Breast epithelium (tissue), 4 donors: ENCODE measurements at regions not wholly inside any gene's neighbourhood (a gene's known extent, or its start where the extent isn't known, plus 50 kb on each side); places are given as distances from the start of the nearest gene placed in this dataset.

ENCODE experiments used
- DNase-seq, 2 donors: peaks; one replicate each; pipeline ENCODE4 v3.0.0-alpha.2; 2019; ENCODE audit warnings: low spot score in 2 of 2
- H3K27ac ChIP-seq, 2 donors: fragments of 200-600 bp; sonication (generic) in 1 of 2; one replicate each; pipeline ENCODE4 v1.5.1; 2016 to 2019; ENCODE audit warnings: mild to moderate bottlenecking in 1 of 2
- H3K27me3 ChIP-seq, 2 donors: fragments of 200-600 bp; sonication (generic) in 1 of 2; one replicate each; pipeline versions ENCODE4 v1.5.1 to v1.6.0; 2017 to 2019; ENCODE audit warnings: control low read depth in 1 of 2, mild to moderate bottlenecking in 1 of 2
- H3K36me3 ChIP-seq: fragments of 200-600 bp; one replicate; pipeline ENCODE4 v1.5.1; 2019
- H3K4me1 ChIP-seq, 2 donors: fragments of 200-600 bp; sonication (generic); one replicate each; pipeline ENCODE4 v1.5.1; 2016 to 2019; ENCODE audit warnings: control low read depth in 1 of 2
- H3K4me3 ChIP-seq, 3 donors: fragments of 200-600 bp; sonication (generic); 1 replicate in 2 of 3; 2 replicates in 1 of 3; pipeline ENCODE4 v1.5.1; 2016 to 2019; ENCODE audit warnings: mild to moderate bottlenecking in 3 of 3, moderate library complexity in 2 of 3
- H3K9me3 ChIP-seq, 2 donors: fragments of 200-600 bp; sonication (generic) in 1 of 2; one replicate each; pipeline ENCODE4 v1.5.1; 2016 to 2019; ENCODE audit warnings: control low read depth in 1 of 2
- POLR2A ChIP-seq: fragments of 450-650 bp; IDR thresholded peaks from one replicate; pipeline ENCODE4 v1.6.1; 2016; ENCODE audit warnings: antibody characterized with exemption, mild to moderate bottlenecking, moderate library complexity
- POLR2AphosphoS5 ChIP-seq, 3 donors: sonication (generic); formaldehyde crosslinking; IDR thresholded peaks; one replicate each; pipeline ENCODE4 v1.6.1; 2017; ENCODE audit warnings: antibody characterized with exemption in 3 of 3
- intact Hi-C: fragments of 100-400 bp; cut with DNase I; formaldehyde crosslinking; loops from one replicate; pipeline ENCODE4 v1.15.1; 2023; ENCODE audit warnings: low total_unique reads
- TF ChIP-seq, protein P1 (sequence below), 3 donors: fragments of 450-650 bp; IDR thresholded peaks; one replicate each; pipeline ENCODE4 v1.5.1; 2016 to 2017; ENCODE audit warnings: antibody characterized with exemption in 3 of 3, mild to moderate bottlenecking in 3 of 3, moderate library complexity in 3 of 3

DNA sequence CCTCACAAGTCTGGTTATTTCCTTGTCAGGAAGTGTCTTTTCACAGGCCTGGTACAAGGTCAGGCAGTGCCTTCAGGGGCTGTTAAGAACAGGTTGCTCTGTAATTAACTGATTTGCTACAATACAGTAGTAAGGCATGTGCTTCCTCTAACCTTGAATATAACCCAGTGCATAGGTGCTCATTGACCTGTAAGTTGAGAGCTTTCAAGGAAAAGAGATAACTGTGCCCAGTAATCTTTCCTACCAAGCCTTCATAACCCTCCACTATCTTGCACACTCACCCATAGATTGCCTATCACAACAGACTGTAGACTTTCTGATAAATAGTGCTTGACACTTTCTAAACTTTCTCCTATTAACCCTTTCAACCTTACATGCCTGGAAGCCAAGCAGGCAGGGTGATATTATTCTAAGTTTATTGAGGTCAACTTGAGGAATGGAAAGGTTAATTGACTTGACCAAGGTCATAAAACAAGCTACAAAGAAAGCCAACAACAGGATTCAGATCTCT lies 148.1 kb downstream of the PPARGC1A start:
- TF ChIP-seq POLR2AphosphoS5 (IDR thresholded peaks at IDR 0.05) (no peak), POLR2A (no peak)
- TF ChIP-seq, protein P1, sequence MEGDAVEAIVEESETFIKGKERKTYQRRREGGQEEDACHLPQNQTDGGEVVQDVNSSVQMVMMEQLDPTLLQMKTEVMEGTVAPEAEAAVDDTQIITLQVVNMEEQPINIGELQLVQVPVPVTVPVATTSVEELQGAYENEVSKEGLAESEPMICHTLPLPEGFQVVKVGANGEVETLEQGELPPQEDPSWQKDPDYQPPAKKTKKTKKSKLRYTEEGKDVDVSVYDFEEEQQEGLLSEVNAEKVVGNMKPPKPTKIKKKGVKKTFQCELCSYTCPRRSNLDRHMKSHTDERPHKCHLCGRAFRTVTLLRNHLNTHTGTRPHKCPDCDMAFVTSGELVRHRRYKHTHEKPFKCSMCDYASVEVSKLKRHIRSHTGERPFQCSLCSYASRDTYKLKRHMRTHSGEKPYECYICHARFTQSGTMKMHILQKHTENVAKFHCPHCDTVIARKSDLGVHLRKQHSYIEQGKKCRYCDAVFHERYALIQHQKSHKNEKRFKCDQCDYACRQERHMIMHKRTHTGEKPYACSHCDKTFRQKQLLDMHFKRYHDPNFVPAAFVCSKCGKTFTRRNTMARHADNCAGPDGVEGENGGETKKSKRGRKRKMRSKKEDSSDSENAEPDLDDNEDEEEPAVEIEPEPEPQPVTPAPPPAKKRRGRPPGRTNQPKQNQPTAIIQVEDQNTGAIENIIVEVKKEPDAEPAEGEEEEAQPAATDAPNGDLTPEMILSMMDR (IDR thresholded peaks at IDR 0.05): no peak
- no peak overlapping the region for H3K4me3 ChIP-seq
- no peaks in the 10 kb centered on the region for H3K36me3 ChIP-seq
- H3K9me3 ChIP-seq: no peaks in the 10 kb centered on the region
- H3K27me3 ChIP-seq: no peaks in the 10 kb centered on the region
- no peaks in the 10 kb centered on the region for H3K4me1 ChIP-seq
- no peak overlapping the region for H3K27ac ChIP-seq
- DNase-seq: no peak
- intact Hi-C loops: no loop called here

DNA sequence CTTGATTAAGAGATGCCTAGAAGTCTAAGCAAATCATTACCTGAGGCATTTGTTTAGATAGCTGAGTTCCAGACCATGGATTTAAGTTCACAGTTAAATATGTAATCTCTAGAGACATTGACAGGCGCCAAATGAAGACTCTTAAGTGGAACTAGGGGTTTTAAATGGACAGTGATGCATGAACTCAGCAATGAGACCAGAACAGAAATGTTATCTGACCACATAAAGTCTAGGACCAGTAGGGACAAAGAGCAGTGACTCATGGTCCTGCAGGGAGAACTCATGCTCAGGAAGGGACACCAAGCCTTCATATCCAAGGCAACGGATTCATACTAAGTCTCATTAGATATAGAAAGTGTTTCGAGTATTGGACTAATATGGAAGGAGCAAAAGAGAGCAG lies 152.3 kb downstream of the PPARGC1A start:
- H3K4me3 ChIP-seq: no peak overlapping the region
- H3K27ac ChIP-seq: no peak overlapping the region
- DNase-seq: no peak
- no peaks in the 10 kb centered on the region for H3K4me1 ChIP-seq
- no peaks in the 10 kb centered on the region for H3K36me3 ChIP-seq
- H3K27me3 ChIP-seq: no peaks in the 10 kb centered on the region
- no peaks in the 10 kb centered on the region for H3K9me3 ChIP-seq
- intact Hi-C loops: no loop called here
- TF ChIP-seq POLR2AphosphoS5 (IDR thresholded peaks at IDR 0.05) (no peak), POLR2A (no peak)
- TF ChIP-seq, protein P1 (IDR thresholded peaks at IDR 0.05): no peak

DNA sequence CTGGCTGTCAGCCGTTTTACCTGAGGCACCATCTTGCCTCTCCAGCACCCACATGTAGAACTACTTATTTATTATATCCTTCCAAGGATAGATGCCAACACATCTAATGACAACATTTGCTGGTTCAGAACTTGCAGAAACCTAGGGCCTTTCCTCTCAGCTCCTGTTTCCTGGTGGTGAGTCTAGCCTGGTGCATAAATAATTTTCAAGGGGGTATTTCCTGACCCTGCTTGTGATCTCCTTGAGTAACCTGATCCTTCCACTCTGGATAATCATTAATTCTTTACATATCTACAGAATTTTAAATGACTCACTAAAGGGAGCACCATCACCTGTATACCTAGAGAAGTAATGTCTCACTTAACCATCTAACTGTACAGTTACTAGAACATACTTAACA lies 153.4 kb downstream of the PPARGC1A start:
- H3K36me3 ChIP-seq: no peaks in the 10 kb centered on the region
- H3K27ac ChIP-seq: no peak overlapping the region
- no peak overlapping the region for H3K4me3 ChIP-seq
- DNase-seq: peak in 1 of 2 donors; percentile 58
- intact Hi-C loops: no loop called here
- TF ChIP-seq POLR2AphosphoS5 (IDR thresholded peaks at IDR 0.05): no peak
- TF ChIP-seq, protein P1 (IDR thresholded peaks at IDR 0.05): no peak
- no peak for TF ChIP-seq POLR2A
- no peaks in the 10 kb centered on the region for H3K9me3 ChIP-seq
- no peaks in the 10 kb centered on the region for H3K4me1 ChIP-seq
- no peaks in the 10 kb centered on the region for H3K27me3 ChIP-seq

- Histone ChIP-seq H3K27me3 (no peaks in the 10 kb centered on the region), H3K9me3 (no peaks in the 10 kb centered on the region), H3K36me3 (no peaks in the 10 kb centered on the region), H3K4me3 (no peak overlapping the region), H3K27ac (no peak overlapping the region), H3K4me1 (no peaks in the 10 kb centered on the region)
- TF ChIP-seq POLR2AphosphoS5 (IDR thresholded peaks at IDR 0.05) (no peak), POLR2A (no peak)
- TF ChIP-seq, protein P1 (IDR thresholded peaks at IDR 0.05): no peak
- no peak for DNase-seq
- intact Hi-C loops: no loop called here
These were observed 155.8 kb downstream of the PPARGC1A start for GRCh38 chr4:23734000-23734399.

GRCh38 chr4:23733476-23733875 lies 156.4 kb downstream of the PPARGC1A start:
- H3K4me3 ChIP-seq: no peak overlapping the region
- TF ChIP-seq POLR2AphosphoS5 (IDR thresholded peaks at IDR 0.05) (no peak), POLR2A (no peak)
- TF ChIP-seq, protein P1 (IDR thresholded peaks at IDR 0.05): no peak
- no peak for DNase-seq
- no peaks in the 10 kb centered on the region for H3K36me3 ChIP-seq
- no peak overlapping the region for H3K27ac ChIP-seq
- H3K9me3 ChIP-seq: no peaks in the 10 kb centered on the region
- no peaks in the 10 kb centered on the region for H3K4me1 ChIP-seq
- H3K27me3 ChIP-seq: no peaks in the 10 kb centered on the region
- intact Hi-C loops: no loop called here
